H1 (cell line): ENCODE measurements at regions not wholly inside any gene's neighbourhood (a gene's known extent, or its start where the extent isn't known, plus 50 kb on each side); places are given as distances from the start of the nearest gene placed in this dataset.

Experiments used
- CTCF ChIA-PET: fragments of 300-600 bp; sonication (Branson Sonifier 250); formaldehyde crosslinking; loops from one replicate; lab custom pipeline; 2021; ENCODE audit not compliant: partially characterized antibody; lab: Charles Lee
- POLR2A ChIA-PET: fragments of 300-600 bp; sonication (Branson Sonifier 250); formaldehyde crosslinking; loops from one replicate; lab custom pipeline; 2021; ENCODE audit warnings: inconsistent platforms; ENCODE audit not compliant: partially characterized antibody; lab: Charles Lee
- DNase-seq, 2 experiments: peaks; one replicate each; pipeline versions ENCODE4 v3.0.0 to v3.0.0-alpha.2; 2010 to 2022; ENCODE audit warnings: low spot score in 2 of 2, low read depth in 1 of 2, mixed read lengths in 1 of 2
- FAIRE-seq: peaks from 2 replicates; lab custom pipeline; 2011; peaks lifted over from hg19 to GRCh38; lab: Jason Lieb, UNC
- H2AFZ ChIP-seq: 2 replicates; pipeline ENCODE4 v1.8.1; 2012; ENCODE audit warnings: low read length, inconsistent platforms
- H2AK5ac ChIP-seq: 2 replicates; pipeline ENCODE4 v1.6.1; 2013; ENCODE audit warnings: low read depth, low read length
- H2BK120ac ChIP-seq: replicated peaks from 2 replicates; pipeline ENCODE3; 2013; ENCODE audit warnings: low read depth, low read length, inconsistent platforms
- H2BK12ac ChIP-seq: 2 replicates; pipeline ENCODE4 v1.6.1; 2013; ENCODE audit warnings: low read depth, low read length
- H2BK15ac ChIP-seq: 2 replicates; pipeline ENCODE4 v1.6.1; 2013; ENCODE audit warnings: low read length
- H2BK20ac ChIP-seq: 2 replicates; pipeline ENCODE4 v1.6.1; 2013; ENCODE audit warnings: low read length
- H2BK5ac ChIP-seq: 2 replicates; pipeline ENCODE4 v1.6.1; 2013; ENCODE audit warnings: low read depth, low read length
- H3K14ac ChIP-seq: 2 replicates; pipeline ENCODE4 v1.6.1; 2013; ENCODE audit warnings: inconsistent platforms; ENCODE audit not compliant: insufficient read length
- H3K18ac ChIP-seq: 2 replicates; pipeline ENCODE4 v1.6.1; 2013; ENCODE audit warnings: low read length; ENCODE audit errors: extremely low read depth
- H3K23ac ChIP-seq: 2 replicates; pipeline ENCODE4 v1.6.1; 2013; ENCODE audit warnings: inconsistent platforms; ENCODE audit not compliant: insufficient read length
- H3K23me2 ChIP-seq: 2 replicates; pipeline ENCODE4 v1.6.1; 2013; ENCODE audit warnings: low read depth, low read length
- H3K27ac ChIP-seq: 2 replicates; pipeline ENCODE4 v1.6.1; 2011; ENCODE audit warnings: low read depth, low read length, inconsistent platforms
- H3K27me3 ChIP-seq, 4 experiments: replicated peaks in 1 of 4; 1 replicate in 1 of 4; 2 replicates in 3 of 4; pipeline versions ENCODE4 v1.6.1 to v1.8.1; 2011 to 2013; ENCODE audit warnings: low read length in 3 of 4, mild to moderate bottlenecking in 3 of 4, inconsistent platforms in 2 of 4, mixed read lengths in 2 of 4, moderate library complexity in 1 of 4; ENCODE audit not compliant: control insufficient read depth in 3 of 4, insufficient read depth in 3 of 4; ENCODE audit errors: extremely low read depth in 1 of 4
- H3K36me3 ChIP-seq, 4 experiments: 2 replicates each; pipeline versions ENCODE4 v1.6.1 to v1.8.1; 2011 to 2013; ENCODE audit warnings: mild to moderate bottlenecking in 4 of 4, low read length in 3 of 4, moderate library complexity in 2 of 4, control low read depth in 1 of 4, inconsistent platforms in 1 of 4; ENCODE audit not compliant: insufficient read depth in 4 of 4, control insufficient read depth in 2 of 4
- H3K4ac ChIP-seq: replicated peaks from 2 replicates; pipeline ENCODE3; 2013; ENCODE audit warnings: low read length, low read depth, mixed read lengths, inconsistent platforms; ENCODE audit not compliant: insufficient read length
- H3K4me1 ChIP-seq, 4 experiments: replicated peaks in 1 of 4; 1 replicate in 1 of 4; 2 replicates in 3 of 4; pipeline versions ENCODE4 v1.6.1 to v1.8.1; 2011 to 2013; ENCODE audit warnings: low read length in 3 of 4, inconsistent platforms in 2 of 4, mixed read lengths in 1 of 4; ENCODE audit not compliant: insufficient read depth in 4 of 4, control insufficient read depth in 3 of 4
- H3K4me2 ChIP-seq, 2 experiments: 2 replicates each; pipeline versions ENCODE4 v1.6.1 to v1.8.1; 2011 to 2013; ENCODE audit warnings: low read depth in 2 of 2, low read length in 2 of 2, control low read depth in 1 of 2, inconsistent platforms in 1 of 2, mild to moderate bottlenecking in 1 of 2; ENCODE audit not compliant: insufficient read depth in 1 of 2
- H3K4me3 ChIP-seq, 4 experiments: fragments of 200-600, 300-600 bp in 1 of 4; sonication (generic), shearing (Covaris generic), sonication (Bioruptor Twin) in 1 of 4; 2 replicates each; pipeline versions ENCODE4 v1.5.1 to v1.8.1; 2011 to 2016; ENCODE audit warnings: low read length in 4 of 4, low read depth in 3 of 4, control low read depth in 2 of 4, inconsistent platforms in 2 of 4, mild to moderate bottlenecking in 2 of 4, mixed read lengths in 1 of 4, moderate library complexity in 1 of 4; ENCODE audit not compliant: insufficient read depth in 2 of 4; ENCODE audit errors: extremely low read depth in 1 of 4
- H3K56ac ChIP-seq: replicated peaks from 2 replicates; pipeline ENCODE3; 2013; ENCODE audit warnings: low read depth, mild to moderate bottlenecking, mixed read lengths, low read length, inconsistent platforms; ENCODE audit not compliant: insufficient read length
- H3K79me1 ChIP-seq: 2 replicates; pipeline ENCODE4 v1.6.1; 2013; ENCODE audit warnings: low read depth, low read length, control low read depth
- H3K79me2 ChIP-seq, 2 experiments: 2 replicates each; pipeline versions ENCODE4 v1.6.1 to v1.8.1; 2012 to 2013; ENCODE audit warnings: low read length in 2 of 2, mild to moderate bottlenecking in 2 of 2, inconsistent platforms in 1 of 2; ENCODE audit not compliant: insufficient read depth in 2 of 2, control insufficient read depth in 1 of 2
- H3K9ac ChIP-seq, 4 experiments: replicated peaks in 1 of 4; 1 replicate in 1 of 4; 2 replicates in 3 of 4; pipeline versions ENCODE4 v1.6.1 to v1.8.1; 2011 to 2013; ENCODE audit warnings: low read depth in 3 of 4, low read length in 3 of 4, control low read depth in 2 of 4, mild to moderate bottlenecking in 2 of 4, moderate library complexity in 2 of 4, inconsistent platforms in 1 of 4; ENCODE audit errors: extremely low read depth in 1 of 4
- H3K9me3 ChIP-seq, 2 experiments: 2 replicates each; pipeline versions ENCODE4 v1.6.1 to v1.8.1; 2012 to 2013; ENCODE audit warnings: mild to moderate bottlenecking in 2 of 2, moderate library complexity in 2 of 2, control low read depth in 1 of 2, inconsistent platforms in 1 of 2, low read depth in 1 of 2, low read length in 1 of 2, mixed read lengths in 1 of 2; ENCODE audit not compliant: insufficient read depth in 2 of 2
- H4K20me1 ChIP-seq, 2 experiments: replicated peaks in 1 of 2; 2 replicates each; pipeline versions ENCODE3 to v1.8.1; 2011 to 2013; ENCODE audit warnings: inconsistent platforms in 2 of 2, low read length in 2 of 2, mild to moderate bottlenecking in 1 of 2; ENCODE audit not compliant: insufficient read depth in 2 of 2, control insufficient read depth in 1 of 2
- H4K5ac ChIP-seq: 2 replicates; pipeline ENCODE4 v1.6.1; 2013; ENCODE audit warnings: low read length, low read depth, mixed read lengths, inconsistent platforms; ENCODE audit not compliant: insufficient read length
- H4K8ac ChIP-seq: 2 replicates; pipeline ENCODE4 v1.8.0; 2013; ENCODE audit warnings: mild to moderate bottlenecking, moderate library complexity, low read length, inconsistent platforms; ENCODE audit not compliant: insufficient read depth; ENCODE audit errors: extremely low read depth
- H4K91ac ChIP-seq: replicated peaks from 2 replicates; pipeline ENCODE3; 2013; ENCODE audit warnings: low read length, mixed read lengths, inconsistent platforms; ENCODE audit not compliant: insufficient read length
- HDAC6 ChIP-seq: IDR thresholded peaks from one replicate; pipeline ENCODE4 v1.7.1; 2012; ENCODE audit warnings: low read depth, mild to moderate bottlenecking, inconsistent platforms, low read length, moderate library complexity
- JUN ChIP-seq: IDR thresholded peaks from 2 replicates; pipeline ENCODE4 v1.6.1; 2011; ENCODE audit warnings: low read depth, mild to moderate bottlenecking, improper control_type of control experiment, low read length
- NRF1 ChIP-seq: IDR thresholded peaks from 2 replicates; pipeline ENCODE4 v1.6.1; 2011; ENCODE audit warnings: mild to moderate bottlenecking, low read depth, low read length, improper control_type of control experiment
- PHF8 ChIP-seq: fragments of 200-600 bp; sonication (generic); conservative IDR thresholded peaks from 2 replicates; pipeline ENCODE4 v1.7.1; 2012; ENCODE audit warnings: low read depth, mild to moderate bottlenecking, inconsistent platforms, low read length, moderate library complexity
- POLR2A ChIP-seq, 2 experiments: IDR thresholded peaks; 1 replicate in 1 of 2; 2 replicates in 1 of 2; pipeline ENCODE4 v1.6.1; 2011; ENCODE audit warnings: low read depth in 2 of 2, low read length in 2 of 2, mild to moderate bottlenecking in 2 of 2; ENCODE audit errors: control extremely low read depth in 1 of 2
- RBBP5 ChIP-seq: IDR thresholded peaks from 2 replicates; pipeline ENCODE4 v1.7.1; 2012; ENCODE audit warnings: low read depth, mild to moderate bottlenecking, inconsistent platforms, low read length, moderate library complexity, borderline replicate concordance
- SP1 ChIP-seq: IDR thresholded peaks from 2 replicates; pipeline ENCODE4 v1.6.1; 2011; ENCODE audit warnings: low read depth, low read length
- USF2 ChIP-seq: IDR thresholded peaks from 2 replicates; pipeline ENCODE4 v1.6.1; 2011; ENCODE audit warnings: low read length, improper control_type of control experiment
- WGBS, 2 experiments: shearing (Covaris generic) in 1 of 2; methylation state at CpG; one replicate each; pipeline versions ENCODE4 v1.1.6 to v1.1.7; 2013 to 2015; ENCODE audit warnings: low lambda C conversion rate in 2 of 2, mixed read lengths in 2 of 2, inconsistent platforms in 1 of 2, low coverage in 1 of 2, missing lambda C conversion rate in 1 of 2; ENCODE audit not compliant: insufficient replicate concordance in 2 of 2, insufficient coverage in 1 of 2, insufficient read length in 1 of 2; ENCODE audit errors: extremely low coverage in 1 of 2, missing lambda C conversion rate in 1 of 2; 5-methylcytosine and 5-hydroxymethylcytosine counted together

- Histone ChIP-seq H4K5ac (no peak overlapping the region), H2BK20ac (no peak overlapping the region), H2BK5ac (no peak overlapping the region), H3K27me3 (no peaks in the 10 kb centered on the region), H3K23ac (no peak overlapping the region), H3K27ac (no peak overlapping the region), H3K4ac (no peak overlapping the region), H3K79me1 (no peaks in the 10 kb centered on the region), H3K9ac (no peak overlapping the region), H2BK120ac (no peak overlapping the region), H3K4me2 (no peak overlapping the region), H3K4me3 (no peak overlapping the region), H3K79me2 (no peaks in the 10 kb centered on the region), H3K56ac (no peak overlapping the region), H2BK12ac (no peak overlapping the region), H4K20me1 (no peaks in the 10 kb centered on the region), H3K14ac (no peak overlapping the region), H3K23me2 (no peaks in the 10 kb centered on the region), H3K9me3 (no peaks in the 10 kb centered on the region), H3K36me3 (no peaks in the 10 kb centered on the region), H2AK5ac (no peak overlapping the region), H3K18ac (no peak overlapping the region), H2AFZ (no peak overlapping the region), H2BK15ac (no peak overlapping the region), H4K8ac (no peak overlapping the region), H3K4me1 (no peaks in the 10 kb centered on the region), H4K91ac (no peak overlapping the region)
- TF ChIP-seq PHF8 (no peak), USF2 (no peak), HDAC6 (no peak), SP1 (no peak), POLR2A (IDR thresholded peaks at IDR 0.05; ENCODE audit: control extremely low read depth in 1 of 2, low read depth in 2 of 2, low read length in 2 of 2) (no peak), NRF1 (no peak), JUN (no peak), RBBP5 (no peak)
- no peak for DNase-seq
- ChIA-PET CTCF (no interaction called here), POLR2A (no interaction called here)
- no peak for FAIRE-seq
- WGBS, 2 experiments, result 92% methylated on average over 2 of the region's 2 CpGs; no CpG with 5 or more reads in 1 of the 2 experiments
Measured at GRCh38 chr13:90511903-90512302, 835.6 kb upstream of the MIR17HG start.
